Skeletal muscle tissue (tissue), 3 donors: ENCODE measurements at regions not wholly inside any gene's neighbourhood (a gene's known extent, or its start where the extent isn't known, plus 50 kb on each side); places are given as distances from the start of the nearest gene placed in this dataset.
A peak's percentile ranks its signal among the peaks of the same experiment; 100 is the strongest.

Source experiments
- H3K27ac ChIP-seq: one replicate; pipeline ENCODE4 v1.7.0; 2013; ENCODE audit warnings: mild to moderate bottlenecking, low read depth, low read length, inconsistent platforms
- H3K27me3 ChIP-seq, 3 donors: one replicate each; pipeline ENCODE4 v1.7.0; 2013; ENCODE audit warnings: low read length in 3 of 3; ENCODE audit not compliant: control insufficient read depth in 3 of 3, insufficient read depth in 3 of 3
- H3K36me3 ChIP-seq, 3 donors: one replicate each; pipeline ENCODE4 v1.7.0; 2013; ENCODE audit warnings: low read length in 3 of 3; ENCODE audit not compliant: control insufficient read depth in 3 of 3, insufficient read depth in 3 of 3
- H3K4me1 ChIP-seq, 3 donors: one replicate each; pipeline ENCODE4 v1.7.0; 2013; ENCODE audit warnings: low read length in 3 of 3, mild to moderate bottlenecking in 3 of 3; ENCODE audit not compliant: control insufficient read depth in 3 of 3, insufficient read depth in 3 of 3
- H3K4me3 ChIP-seq, 3 donors: one replicate each; pipeline ENCODE4 v1.7.0; 2013; ENCODE audit warnings: low read length in 3 of 3
- H3K9ac ChIP-seq, 3 donors: one replicate each; pipeline ENCODE4 v1.7.0; 2013; ENCODE audit warnings: low read length in 3 of 3, mild to moderate bottlenecking in 3 of 3, moderate library complexity in 2 of 3, low read depth in 1 of 3
- H3K9me3 ChIP-seq, 3 donors: one replicate each; pipeline ENCODE4 v1.7.0; 2013; ENCODE audit warnings: low read length in 3 of 3; ENCODE audit not compliant: control insufficient read depth in 3 of 3
- donor health status: Osteomylitis.

DNA sequence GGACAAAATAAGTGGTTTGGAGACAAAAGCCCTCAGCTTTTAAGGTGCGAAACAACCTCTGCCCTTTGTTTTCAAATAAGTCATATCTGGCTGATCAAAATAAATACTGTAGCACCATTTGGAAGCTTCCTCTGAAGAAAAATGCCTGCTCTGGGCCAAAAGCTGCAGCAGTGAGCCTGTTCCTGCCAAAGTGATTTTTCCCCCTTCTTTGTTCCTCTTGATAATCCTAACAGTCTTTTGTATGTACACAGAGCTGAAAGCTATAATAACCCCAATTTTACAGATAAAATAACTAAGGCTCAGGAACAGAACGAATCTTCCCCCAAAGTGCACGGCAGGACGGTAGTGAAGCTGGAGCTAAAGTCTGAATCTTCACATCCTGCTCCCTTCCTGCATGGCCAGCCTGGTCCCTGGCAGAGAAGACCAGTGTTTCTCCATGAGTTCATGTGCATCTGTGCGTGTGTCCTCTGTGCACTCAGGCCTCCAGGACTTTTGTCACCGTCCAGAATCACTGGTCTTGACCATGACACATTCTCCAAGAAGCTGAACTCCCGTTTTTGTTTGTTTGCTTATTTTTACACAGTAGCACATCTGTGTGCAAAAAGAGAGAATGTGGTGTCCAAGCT lies 2114.1 kb upstream of the PIK3C3 start:
- H3K27ac ChIP-seq: no peak overlapping the region
- H3K4me3 ChIP-seq: peak overlapping the region in 1 of 3 donors; percentile 7
- H3K4me1 ChIP-seq: peaks cover 0 to 6% (median 0%) of the 10 kb centered on the region in 3 donors
- H3K36me3 ChIP-seq: no peaks in the 10 kb centered on the region
- H3K9me3 ChIP-seq: no peaks in the 10 kb centered on the region
- H3K9ac ChIP-seq: no peak overlapping the region
- H3K27me3 ChIP-seq: peaks cover 0 to 9% (median 9%) of the 10 kb centered on the region in 3 donors

DNA sequence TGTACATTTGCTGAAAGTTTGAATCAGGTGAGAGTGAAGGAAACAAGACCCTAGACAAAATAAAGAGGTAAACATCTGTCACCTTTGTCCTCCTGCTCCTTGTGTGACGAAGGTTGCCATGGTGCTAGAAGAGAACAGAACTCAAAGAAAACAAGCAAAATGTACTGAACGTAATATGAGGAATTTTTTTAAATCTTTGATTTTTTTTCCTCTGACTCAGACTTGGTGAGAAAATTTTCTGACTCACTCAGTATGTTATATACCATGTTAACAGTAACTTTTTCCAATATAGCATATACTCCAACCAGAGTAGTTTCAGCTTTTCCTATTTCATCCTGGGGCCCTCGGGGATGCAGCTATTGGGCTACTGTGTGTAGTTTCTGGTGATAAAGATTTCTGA lies 2114.6 kb upstream of the PIK3C3 start:
- no peak overlapping the region for H3K27ac ChIP-seq
- no peak overlapping the region for H3K9ac ChIP-seq

DNA sequence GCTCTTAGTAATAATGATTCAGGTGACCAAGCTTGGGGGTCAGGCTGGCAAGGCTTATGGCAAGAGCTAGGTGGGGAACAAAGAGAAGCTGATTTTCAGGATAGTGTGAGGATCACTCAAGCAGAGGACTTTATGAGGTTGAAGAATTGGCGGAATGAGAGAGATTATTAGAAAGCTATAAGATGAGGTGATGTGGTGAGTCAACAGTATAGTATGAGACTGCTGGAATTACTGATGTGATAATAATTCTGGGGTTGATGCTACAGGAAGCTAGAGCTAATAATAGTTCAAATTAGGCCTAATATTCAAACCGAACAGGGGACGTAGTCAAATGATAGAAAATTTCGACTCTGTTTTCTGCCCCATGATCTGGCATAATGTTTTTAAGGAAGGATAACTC lies 2115.3 kb upstream of the PIK3C3 start:
- Histone ChIP-seq H3K36me3 (no peaks in the 10 kb centered on the region), H3K27ac (no peak overlapping the region), H3K9ac (no peak overlapping the region), H3K9me3 (no peaks in the 10 kb centered on the region), H3K4me3 (no peak overlapping the region), H3K27me3 (peaks cover 0 to 9% (median 9%) of the 10 kb centered on the region in 3 donors), H3K4me1 (peaks cover 0 to 6% (median 0%) of the 10 kb centered on the region in 3 donors)

More for the DNA sequence above, 2114.6 kb upstream of the PIK3C3 start:
- Histone ChIP-seq H3K4me3 (no peak overlapping the region), H3K36me3 (no peaks in the 10 kb centered on the region), H3K4me1 (peaks cover 0 to 6% (median 0%) of the 10 kb centered on the region in 3 donors), H3K27me3 (peaks cover 0 to 9% (median 9%) of the 10 kb centered on the region in 3 donors), H3K9me3 (no peaks in the 10 kb centered on the region)

DNA sequence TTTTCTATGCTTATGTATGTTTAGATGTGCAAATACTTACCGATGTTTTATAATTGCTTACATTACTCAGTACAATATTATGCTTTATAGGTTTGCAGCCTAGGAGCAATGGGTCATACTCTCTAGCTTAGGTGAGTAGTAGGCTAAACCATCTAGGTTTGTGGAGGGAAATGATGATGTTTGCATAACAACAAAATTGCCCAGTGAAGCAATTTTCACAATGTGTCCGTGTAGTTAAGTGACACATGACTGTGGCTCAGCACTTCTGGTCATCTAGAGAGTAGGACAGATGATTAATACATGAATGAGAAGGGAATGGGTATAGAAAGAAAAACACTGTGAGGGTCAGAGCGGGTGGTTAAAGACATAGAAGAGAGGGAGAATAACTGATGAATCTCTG lies 2116.2 kb upstream of the PIK3C3 start:
- peaks cover 0 to 6% (median 0%) of the 10 kb centered on the region in 3 donors for H3K4me1 ChIP-seq
- no peak overlapping the region for H3K9ac ChIP-seq
- peaks cover 0 to 9% (median 9%) of the 10 kb centered on the region in 3 donors for H3K27me3 ChIP-seq
- H3K4me3 ChIP-seq: no peak overlapping the region
- H3K36me3 ChIP-seq: no peaks in the 10 kb centered on the region
- H3K9me3 ChIP-seq: no peaks in the 10 kb centered on the region
- H3K27ac ChIP-seq: no peak overlapping the region

DNA sequence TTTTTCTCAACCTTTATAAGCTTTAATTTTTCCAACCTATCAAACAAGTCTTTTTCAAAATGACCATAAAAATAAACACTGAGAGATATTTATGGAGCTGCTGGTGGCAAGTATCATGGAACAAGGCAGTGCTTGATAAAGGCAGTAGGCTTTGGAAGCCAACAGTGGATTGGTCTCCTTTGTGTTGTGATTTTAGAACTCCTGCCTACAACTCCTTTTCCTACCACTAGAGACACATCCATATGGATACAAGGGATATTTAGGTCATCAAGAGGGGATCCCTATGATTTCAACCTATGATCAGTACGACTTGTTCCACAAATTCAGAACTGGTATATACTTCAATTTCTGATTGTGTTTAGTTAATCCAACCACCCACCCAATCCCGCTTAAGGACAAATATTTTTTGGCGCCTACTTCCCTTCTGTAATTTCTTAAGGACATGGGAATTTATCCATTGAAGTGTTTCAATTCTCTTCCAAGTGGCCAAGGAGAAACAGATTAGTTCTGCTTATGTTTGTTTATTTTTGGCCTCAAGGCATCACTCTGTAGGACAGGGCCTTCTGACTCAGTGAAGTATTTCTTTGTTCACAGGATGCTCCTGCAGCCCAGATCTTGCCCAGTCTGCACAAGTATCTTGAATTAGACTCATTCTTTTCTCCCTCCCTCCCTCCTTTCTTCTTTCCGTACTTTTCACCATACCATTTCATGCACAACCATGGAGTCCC lies 2119.6 kb upstream of the PIK3C3 start:
- no peaks in the 10 kb centered on the region for H3K4me1 ChIP-seq
- H3K27me3 ChIP-seq: no peaks in the 10 kb centered on the region
- H3K4me3 ChIP-seq: no peak overlapping the region
- H3K9ac ChIP-seq: no peak overlapping the region
- H3K27ac ChIP-seq: no peak overlapping the region
- H3K9me3 ChIP-seq: no peaks in the 10 kb centered on the region
- no peaks in the 10 kb centered on the region for H3K36me3 ChIP-seq

DNA sequence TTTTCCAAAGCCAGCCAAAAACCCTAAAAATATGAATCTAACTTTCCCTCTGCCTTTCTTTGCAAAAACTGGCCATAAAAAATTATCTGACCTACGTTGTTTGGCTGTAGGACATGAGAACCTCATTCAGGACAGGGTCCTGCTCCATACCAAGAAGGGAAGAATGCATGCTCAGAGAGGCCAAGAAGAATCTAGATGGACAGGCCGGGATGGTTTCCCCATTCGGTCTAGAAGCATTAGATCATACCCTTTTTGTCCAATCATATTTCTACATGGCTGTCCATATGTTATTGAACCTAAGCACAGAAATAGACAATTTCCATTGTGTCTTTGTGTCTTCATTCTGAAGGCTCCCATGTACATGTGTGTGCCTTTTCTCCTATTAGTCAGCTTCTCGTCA lies 2120.4 kb upstream of the PIK3C3 start:
- Histone ChIP-seq H3K36me3 (no peaks in the 10 kb centered on the region), H3K4me3 (no peak overlapping the region), H3K9ac (no peak overlapping the region), H3K4me1 (no peaks in the 10 kb centered on the region), H3K9me3 (no peaks in the 10 kb centered on the region), H3K27ac (no peak overlapping the region), H3K27me3 (no peaks in the 10 kb centered on the region)

DNA sequence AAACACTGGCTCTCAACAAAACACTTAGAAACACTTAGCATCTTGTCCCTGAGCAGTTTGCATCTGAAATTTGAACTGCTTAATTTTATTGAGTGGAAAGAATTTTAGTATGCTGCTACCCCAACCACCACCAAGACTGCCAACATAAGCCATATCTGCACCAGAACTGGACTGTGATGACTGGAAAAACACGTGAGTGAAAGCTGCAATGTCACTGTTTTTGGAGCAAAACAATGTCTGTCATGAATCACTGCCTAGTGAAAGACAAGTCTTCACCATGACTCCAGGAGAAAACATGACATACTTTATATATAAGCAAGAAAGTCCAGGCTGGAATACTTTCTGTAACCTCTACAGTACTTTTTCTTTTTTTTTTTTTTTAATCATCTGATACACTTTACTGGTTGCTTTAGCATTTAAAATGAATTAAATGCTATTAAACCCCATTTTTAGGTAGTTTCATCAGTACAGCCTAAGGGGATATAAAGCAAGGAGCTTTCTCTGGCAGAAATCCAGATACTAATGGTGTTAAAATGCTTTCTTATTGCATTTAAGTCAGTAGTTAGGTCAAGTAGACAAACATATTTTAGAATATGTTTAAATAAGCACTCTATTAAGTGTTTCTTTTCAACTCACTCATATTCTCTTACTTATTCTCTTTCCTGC lies 2129.4 kb upstream of the PIK3C3 start:
- Histone ChIP-seq H3K27ac (no peak overlapping the region), H3K27me3 (no peaks in the 10 kb centered on the region), H3K9me3 (no peaks in the 10 kb centered on the region), H3K4me3 (no peak overlapping the region), H3K9ac (no peak overlapping the region), H3K4me1 (no peaks in the 10 kb centered on the region), H3K36me3 (no peaks in the 10 kb centered on the region)

DNA sequence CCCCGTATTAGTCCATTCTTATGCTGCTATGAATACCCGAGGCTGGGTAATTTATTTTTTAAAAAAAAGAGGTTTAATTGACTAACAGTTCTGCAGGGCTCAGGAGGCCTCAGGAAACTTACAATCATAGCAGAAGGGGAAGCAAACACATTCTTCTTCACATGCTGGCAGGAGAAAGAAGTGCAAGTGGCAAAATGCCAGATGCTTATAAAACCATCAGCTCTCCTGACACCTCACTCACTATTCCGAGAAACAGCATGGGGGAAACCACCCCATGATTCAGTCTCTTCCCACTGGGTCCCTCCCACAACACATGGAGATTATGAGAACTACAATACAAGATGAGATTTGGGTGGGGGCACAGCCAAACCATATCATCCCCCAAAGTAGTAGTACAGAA lies 2148.5 kb upstream of the PIK3C3 start:
- Histone ChIP-seq H3K27me3 (no peaks in the 10 kb centered on the region), H3K4me1 (no peaks in the 10 kb centered on the region), H3K4me3 (no peak overlapping the region), H3K36me3 (no peaks in the 10 kb centered on the region), H3K9me3 (peaks cover 0 to 2% (median 0%) of the 10 kb centered on the region in 3 donors), H3K27ac (no peak overlapping the region), H3K9ac (no peak overlapping the region)

DNA sequence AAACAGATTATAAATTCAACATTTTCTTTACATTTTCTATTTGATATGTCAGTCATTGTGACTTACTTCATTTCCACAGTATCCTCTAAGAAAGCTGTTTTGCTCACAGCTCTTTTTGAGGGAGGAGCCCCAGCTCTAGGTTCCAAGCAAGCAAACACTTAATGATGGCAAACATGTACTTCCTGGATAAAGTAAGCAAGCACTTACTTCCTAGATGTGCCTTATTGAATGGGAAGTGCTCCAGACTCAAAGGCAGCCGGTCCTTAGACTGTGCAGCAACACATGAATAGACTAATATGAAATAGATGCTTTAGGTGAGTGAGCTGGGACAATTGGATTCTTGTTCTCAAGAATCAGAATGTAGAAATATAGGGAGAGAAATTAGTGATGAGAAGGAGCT lies 2149.8 kb upstream of the PIK3C3 start:
- H3K4me3 ChIP-seq: no peak overlapping the region
- no peaks in the 10 kb centered on the region for H3K36me3 ChIP-seq
- no peak overlapping the region for H3K9ac ChIP-seq
- H3K27me3 ChIP-seq: no peaks in the 10 kb centered on the region
- no peak overlapping the region for H3K27ac ChIP-seq
- peaks cover 0 to 2% (median 0%) of the 10 kb centered on the region in 3 donors for H3K9me3 ChIP-seq
- H3K4me1 ChIP-seq: no peaks in the 10 kb centered on the region

DNA sequence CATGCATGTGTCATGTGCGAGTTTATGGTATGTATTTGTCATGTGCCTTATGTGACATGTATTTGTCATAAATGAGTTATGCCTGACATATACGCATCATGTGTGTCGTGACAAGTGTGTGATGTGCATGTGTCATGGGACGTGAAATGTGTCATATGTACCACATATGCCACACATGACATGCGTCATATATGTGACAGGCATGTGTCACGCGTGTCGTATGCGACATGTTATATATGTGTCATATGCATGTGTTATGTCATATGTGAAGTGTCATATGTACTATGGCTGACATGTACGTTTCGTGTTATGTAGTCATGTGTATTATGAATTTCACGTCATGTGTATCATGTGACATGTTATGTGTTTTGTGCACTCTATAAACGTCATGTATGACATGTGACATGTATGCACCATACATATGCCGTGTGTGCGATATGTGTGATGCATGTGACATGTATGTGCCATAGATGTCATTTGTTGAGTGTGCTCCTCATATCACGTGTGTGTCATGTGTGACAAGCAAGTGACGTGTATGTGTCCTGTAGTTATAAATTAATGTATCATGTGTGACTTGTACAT lies 2152.3 kb upstream of the PIK3C3 start:
- H3K4me3 ChIP-seq: no peak overlapping the region
- peaks cover 0 to 2% (median 0%) of the 10 kb centered on the region in 3 donors for H3K9me3 ChIP-seq
- no peak overlapping the region for H3K9ac ChIP-seq
- no peak overlapping the region for H3K27ac ChIP-seq
- no peaks in the 10 kb centered on the region for H3K27me3 ChIP-seq
- H3K4me1 ChIP-seq: no peaks in the 10 kb centered on the region
- H3K36me3 ChIP-seq: no peaks in the 10 kb centered on the region
